ENCODE measurements at regions not wholly inside any gene's neighbourhood (a gene's known extent, or its start where the extent isn't known, plus 50 kb on each side); places are given as distances from the start of the nearest gene placed in this dataset.

GRCh38 chr6:126266664-126267063 lies 73.3 kb upstream of the CENPW start:
- Mint-ChIP-seq H3K27ac (no peak overlapping the region), H3K4me1 (no peaks in the 10 kb centered on the region), H3K27me3 (peaks cover 2% of the 10 kb centered on the region), H3K4me3 (no peak overlapping the region), H3K36me3 (ENCODE audit: low read depth) (no peaks in the 10 kb centered on the region), H3K9me3 (peaks cover 4% of the 10 kb centered on the region)
- POLR2A ChIA-PET, result no interaction called here
- no peak for DNase-seq
- no peak for TF ChIP-seq CTCF (IDR thresholded peaks at IDR 0.05)
- CTCF ChIA-PET, result no interaction called here
- ATAC-seq (ENCODE audit: low read depth), result no peak
- intact Hi-C loops (cut with micrococcal nuclease), result no loop called here

- no peaks in the 10 kb centered on the region for H3K4me1 Mint-ChIP-seq
- H3K27ac Mint-ChIP-seq, result no peak overlapping the region
- POLR2A ChIA-PET, result no interaction called here
- no peaks in the 10 kb centered on the region for H3K36me3 Mint-ChIP-seq (ENCODE audit: low read depth)
- peaks cover 2% of the 10 kb centered on the region for H3K27me3 Mint-ChIP-seq
- ATAC-seq (ENCODE audit: low read depth) (no peak), DNase-seq (no peak)
- no peak overlapping the region for H3K4me3 Mint-ChIP-seq
- CTCF ChIA-PET, result no interaction called here
- intact Hi-C loops (cut with micrococcal nuclease), result no loop called here
- H3K9me3 Mint-ChIP-seq, result no peaks in the 10 kb centered on the region
- no peak for TF ChIP-seq CTCF (IDR thresholded peaks at IDR 0.05)
These were observed 72.3 kb upstream of the CENPW start for GRCh38 chr6:126267626-126268025.

- TF ChIP-seq CTCF (IDR thresholded peaks at IDR 0.05), result no peak
- Mint-ChIP-seq H3K9me3 (no peaks in the 10 kb centered on the region), H3K27ac (no peak overlapping the region), H3K36me3 (ENCODE audit: low read depth) (no peaks in the 10 kb centered on the region), H3K27me3 (peaks cover 2% of the 10 kb centered on the region), H3K4me3 (no peak overlapping the region), H3K4me1 (no peaks in the 10 kb centered on the region)
- intact Hi-C loops (cut with micrococcal nuclease), result no loop called here
- DNase-seq (no peak), ATAC-seq (ENCODE audit: low read depth) (no peak)
- ChIA-PET POLR2A (no interaction called here), CTCF (no interaction called here)
These were observed 71.8 kb upstream of the CENPW start for GRCh38 chr6:126268092-126268491.

GRCh38 chr6:126280287-126280686 lies 59.6 kb upstream of the CENPW start:
- intact Hi-C loops (cut with micrococcal nuclease), result no loop called here
- no peaks in the 10 kb centered on the region for H3K27me3 Mint-ChIP-seq
- no peak overlapping the region for H3K4me3 Mint-ChIP-seq
- H3K4me1 Mint-ChIP-seq, result no peaks in the 10 kb centered on the region
- no peak for ATAC-seq (ENCODE audit: low read depth)
- TF ChIP-seq CTCF (IDR thresholded peaks at IDR 0.05), result no peak
- CTCF ChIA-PET, result no interaction called here
- no peak for DNase-seq
- H3K36me3 Mint-ChIP-seq (ENCODE audit: low read depth), result no peaks in the 10 kb centered on the region
- H3K27ac Mint-ChIP-seq, result no peak overlapping the region
- POLR2A ChIA-PET, result no interaction called here
- no peaks in the 10 kb centered on the region for H3K9me3 Mint-ChIP-seq

- H3K4me3 Mint-ChIP-seq, result no peak overlapping the region
- no peaks in the 10 kb centered on the region for H3K4me1 Mint-ChIP-seq
- ChIA-PET POLR2A (no interaction called here), CTCF (no interaction called here)
- intact Hi-C loops (cut with micrococcal nuclease), result no loop called here
- DNase-seq, result no peak
- no peak for ATAC-seq (ENCODE audit: low read depth)
- H3K36me3 Mint-ChIP-seq (ENCODE audit: low read depth), result no peaks in the 10 kb centered on the region
- no peaks in the 10 kb centered on the region for H3K9me3 Mint-ChIP-seq
- no peaks in the 10 kb centered on the region for H3K27me3 Mint-ChIP-seq
- H3K27ac Mint-ChIP-seq, result no peak overlapping the region
- no peak for TF ChIP-seq CTCF (IDR thresholded peaks at IDR 0.05)
These were observed 54.0 kb upstream of the CENPW start for GRCh38 chr6:126285871-126286365.
